Stimulated activated CD4-positive, alpha-beta T cell treated with anti-CD3 and anti-CD28 coated beads, Interleukin-4, amount 100 ng/mL, for 24 hours (primary cell): ENCODE measurements at regions not wholly inside any gene's neighbourhood (a gene's known extent, or its start where the extent isn't known, plus 50 kb on each side); places are given as distances from the start of the nearest gene placed in this dataset.
"Not testable (repeated sequence)": the region's sequence is repeated elsewhere in the genome, so short reads cannot be mapped to it uniquely, and the experiment has no call there.

ENCODE experiments used
- DNase-seq: peaks from one replicate; pipeline ENCODE4 v3.0.0-alpha.2; 2020

DNA sequence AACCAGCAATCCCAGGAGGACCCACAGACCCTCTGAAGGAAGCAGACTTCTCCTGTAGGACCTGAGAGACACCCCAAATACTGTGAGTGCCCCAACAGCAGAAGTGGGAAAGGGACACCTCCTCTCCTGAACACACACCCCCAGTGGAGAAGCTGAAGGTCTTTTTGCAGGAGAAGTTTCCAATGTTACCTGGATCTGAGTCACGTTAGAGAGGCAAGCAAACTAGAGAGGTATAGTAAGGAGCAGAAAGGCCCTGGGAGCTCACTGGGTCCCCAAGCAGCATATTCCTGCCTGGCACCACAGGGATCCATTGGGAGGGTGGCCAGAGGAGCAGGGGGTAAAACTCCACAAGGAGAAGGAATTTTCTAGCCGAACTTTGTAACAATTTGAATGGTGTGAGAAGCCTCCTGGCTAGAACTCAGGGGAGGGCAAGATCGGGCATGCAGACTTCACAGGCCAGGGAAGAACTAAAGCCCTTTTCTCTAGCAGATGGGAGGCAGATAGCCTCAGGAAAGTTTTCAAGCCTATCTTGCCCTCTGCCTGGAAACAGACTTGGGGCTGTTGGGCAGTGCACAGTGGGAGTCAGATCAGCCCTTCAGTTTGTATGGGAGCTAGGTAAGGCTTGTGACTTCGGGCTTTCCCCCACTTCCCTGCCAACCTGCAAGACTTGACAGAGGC, 68.2 kb upstream of the SSTR4 start:
- no peak for DNase-seq

DNA sequence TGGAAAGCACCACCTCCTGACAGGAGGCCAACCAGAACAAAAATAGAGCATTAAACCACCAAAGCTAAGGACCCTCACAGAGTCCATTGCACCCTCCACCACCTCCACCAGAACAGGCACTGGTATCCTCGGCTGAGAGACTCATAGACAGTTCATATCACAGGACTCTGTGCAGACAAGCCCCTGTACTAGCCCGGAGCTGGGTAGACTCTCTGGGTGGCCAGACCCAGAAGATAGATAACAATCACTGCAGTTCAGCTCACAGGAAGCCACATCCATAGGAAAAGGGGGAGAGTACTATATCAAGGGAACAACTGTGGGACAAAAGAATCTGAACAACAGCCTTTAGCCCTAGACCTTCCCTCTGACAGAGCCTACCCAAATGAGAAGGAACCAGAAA, 67.4 kb upstream of the SSTR4 start:
- DNase-seq = not testable (repeated sequence)

DNA sequence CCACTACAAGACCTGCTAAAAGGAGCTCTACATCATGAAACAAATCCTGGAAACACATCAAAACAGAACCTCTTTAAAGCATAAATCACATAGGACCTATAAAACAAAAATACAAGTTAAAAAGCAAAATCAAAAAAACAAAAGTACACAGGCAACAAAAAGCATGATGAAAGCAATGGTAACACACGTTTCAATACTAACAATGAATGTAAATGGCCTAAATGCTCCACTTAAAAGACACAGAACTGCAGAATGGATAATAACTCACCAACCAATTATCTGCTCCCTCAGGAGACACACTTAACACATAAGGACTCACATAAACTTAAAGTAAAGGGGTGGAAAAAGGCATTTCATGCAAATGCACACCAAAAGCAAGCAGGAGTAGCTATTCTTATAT, 66.1 kb upstream of the SSTR4 start:
- DNase-seq = not testable (repeated sequence)

DNA sequence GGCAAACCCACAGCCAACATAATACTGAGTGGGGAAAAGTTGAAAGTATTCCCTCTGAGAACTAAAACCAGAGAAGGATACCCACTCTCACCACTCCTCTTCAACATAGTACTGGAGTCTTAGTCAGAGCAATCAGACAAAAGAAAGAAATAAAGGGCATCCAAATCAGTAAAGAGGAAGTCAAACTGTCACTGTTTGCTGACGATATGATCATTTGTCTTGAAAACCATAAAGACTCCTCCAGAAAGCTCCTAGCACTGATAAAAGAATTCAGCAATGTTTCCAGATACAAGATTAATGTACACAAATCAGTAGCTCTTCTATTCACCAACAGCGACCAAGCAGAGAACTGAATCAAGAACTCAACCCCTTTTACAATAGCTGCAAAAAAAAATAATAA, 64.0 kb upstream of the SSTR4 start:
- not testable (repeated sequence) for DNase-seq

DNA sequence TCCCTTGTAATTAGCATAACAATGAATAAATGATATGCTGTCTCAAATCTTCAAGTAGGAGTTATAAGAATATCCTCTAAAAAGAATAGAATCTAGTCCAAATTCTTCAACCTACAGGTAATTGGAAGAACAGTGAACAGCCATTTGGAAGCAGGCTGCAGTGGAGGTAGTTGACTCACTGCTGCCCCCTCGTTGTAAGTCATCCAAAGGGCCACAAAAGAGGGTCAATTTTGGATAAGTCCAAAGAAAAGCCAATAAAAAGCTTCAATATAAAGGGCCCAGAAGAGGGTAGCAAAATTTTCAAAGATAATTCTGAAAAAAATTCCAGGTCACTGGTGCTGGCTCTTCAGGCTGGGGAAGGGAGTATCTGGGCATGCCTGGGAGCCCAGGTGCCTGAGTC, 60.8 kb upstream of the SSTR4 start:
- no peak for DNase-seq

DNA sequence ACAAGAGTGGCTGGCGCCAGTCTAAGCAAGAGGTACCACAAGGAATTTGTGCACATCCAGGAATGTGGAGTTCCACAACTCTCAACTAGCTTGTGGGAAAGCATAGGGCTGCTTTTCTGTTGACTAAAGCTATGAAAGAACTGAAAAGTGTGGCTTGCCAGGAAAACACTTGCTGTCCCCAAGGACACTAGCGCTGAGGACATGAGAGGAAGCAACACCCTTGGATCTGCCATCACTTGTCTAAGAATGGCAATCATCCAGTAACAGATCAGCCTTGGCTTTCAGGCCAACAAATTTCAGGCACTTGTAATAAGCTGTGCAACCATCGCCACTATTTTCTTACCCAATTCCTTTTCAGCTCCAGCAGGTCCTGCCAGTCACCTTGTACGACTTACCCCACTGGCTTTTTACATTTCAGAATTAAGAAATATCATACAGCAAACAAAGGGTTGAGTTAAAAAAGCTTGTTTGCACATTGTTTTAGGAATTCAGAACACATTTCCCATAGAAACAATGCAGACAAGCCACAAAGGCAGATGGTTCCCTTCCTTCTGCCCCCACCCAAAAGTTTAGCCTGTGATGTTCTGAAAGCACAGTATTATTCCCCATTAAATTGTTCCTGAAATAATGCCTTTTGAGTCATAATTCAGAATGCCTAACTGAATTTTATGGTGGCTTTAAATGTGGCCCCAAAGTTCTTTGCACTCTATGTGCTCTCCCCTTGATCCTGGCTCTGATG, 57.9 kb upstream of the SSTR4 start:
- DNase-seq = no peak

DNA sequence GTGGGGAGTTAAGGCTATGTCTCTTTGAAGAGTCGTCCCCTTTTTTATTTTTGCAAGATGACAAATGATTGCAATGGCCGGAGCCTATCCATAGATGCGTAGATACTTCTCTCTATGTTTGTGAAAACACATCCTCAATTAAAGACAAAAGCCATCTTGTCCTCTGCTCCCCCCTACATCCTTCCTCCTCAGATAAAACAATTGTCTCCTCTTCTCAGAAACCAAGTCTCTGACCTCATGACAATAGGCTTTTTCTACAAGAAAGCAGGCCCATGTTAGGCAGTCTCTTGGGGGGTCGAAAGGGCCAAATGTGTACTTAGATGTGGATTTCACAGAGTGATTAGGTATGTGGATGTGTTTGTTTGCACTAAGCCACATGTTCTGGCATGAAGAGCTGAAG, 51.1 kb upstream of the SSTR4 start:
- DNase-seq = no peak

DNA sequence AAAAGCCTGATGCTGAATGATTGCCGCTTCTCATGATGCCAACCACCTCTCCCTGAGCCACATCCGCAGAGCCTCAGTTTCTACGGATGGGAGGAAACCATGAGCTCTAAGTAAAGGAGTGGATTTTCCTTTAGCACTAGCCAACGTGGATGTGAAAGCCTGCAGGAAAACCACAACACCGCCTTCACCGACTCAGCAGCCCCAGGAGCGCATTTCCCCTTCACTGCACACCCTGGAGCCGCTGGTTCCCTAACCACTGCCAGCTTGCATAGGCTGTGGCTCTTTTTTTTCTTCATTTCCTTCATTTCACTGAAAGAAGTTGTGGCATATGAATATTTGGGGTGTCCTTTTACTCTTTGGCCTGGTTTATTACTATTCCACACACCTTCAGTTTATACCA, 50.5 kb upstream of the SSTR4 start:
- no peak for DNase-seq

DNA sequence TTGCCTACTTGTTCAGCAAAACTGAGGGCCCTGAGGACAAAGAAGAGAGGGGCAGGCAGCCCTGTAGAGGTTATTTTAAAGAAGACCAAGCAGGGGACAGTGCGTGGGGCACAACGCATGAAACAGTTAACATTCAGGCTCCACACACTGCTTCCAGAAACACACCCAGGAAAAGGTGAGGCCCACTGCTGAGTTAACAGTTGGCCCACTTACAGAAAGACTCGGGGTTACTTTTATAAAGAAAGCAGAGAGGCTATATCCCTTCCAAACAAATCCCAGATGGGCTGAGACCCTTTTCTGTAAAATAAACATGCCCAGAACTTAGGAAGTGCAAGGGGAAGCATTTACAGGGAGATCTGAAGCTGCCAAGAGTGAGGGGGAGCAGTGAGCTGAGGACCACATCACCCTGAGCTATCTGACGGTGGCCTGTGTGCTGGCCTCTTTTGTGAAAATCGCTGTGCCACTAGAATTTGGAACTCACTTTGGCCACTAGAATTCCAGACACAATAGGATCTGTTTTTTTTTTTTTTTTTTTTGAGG, 49.8 kb upstream of the SSTR4 start:
- DNase-seq = no peak
